ENCODE measurements at regions not wholly inside any gene's neighbourhood (a gene's known extent, or its start where the extent isn't known, plus 50 kb on each side); places are given as distances from the start of the nearest gene placed in this dataset.

DNA sequence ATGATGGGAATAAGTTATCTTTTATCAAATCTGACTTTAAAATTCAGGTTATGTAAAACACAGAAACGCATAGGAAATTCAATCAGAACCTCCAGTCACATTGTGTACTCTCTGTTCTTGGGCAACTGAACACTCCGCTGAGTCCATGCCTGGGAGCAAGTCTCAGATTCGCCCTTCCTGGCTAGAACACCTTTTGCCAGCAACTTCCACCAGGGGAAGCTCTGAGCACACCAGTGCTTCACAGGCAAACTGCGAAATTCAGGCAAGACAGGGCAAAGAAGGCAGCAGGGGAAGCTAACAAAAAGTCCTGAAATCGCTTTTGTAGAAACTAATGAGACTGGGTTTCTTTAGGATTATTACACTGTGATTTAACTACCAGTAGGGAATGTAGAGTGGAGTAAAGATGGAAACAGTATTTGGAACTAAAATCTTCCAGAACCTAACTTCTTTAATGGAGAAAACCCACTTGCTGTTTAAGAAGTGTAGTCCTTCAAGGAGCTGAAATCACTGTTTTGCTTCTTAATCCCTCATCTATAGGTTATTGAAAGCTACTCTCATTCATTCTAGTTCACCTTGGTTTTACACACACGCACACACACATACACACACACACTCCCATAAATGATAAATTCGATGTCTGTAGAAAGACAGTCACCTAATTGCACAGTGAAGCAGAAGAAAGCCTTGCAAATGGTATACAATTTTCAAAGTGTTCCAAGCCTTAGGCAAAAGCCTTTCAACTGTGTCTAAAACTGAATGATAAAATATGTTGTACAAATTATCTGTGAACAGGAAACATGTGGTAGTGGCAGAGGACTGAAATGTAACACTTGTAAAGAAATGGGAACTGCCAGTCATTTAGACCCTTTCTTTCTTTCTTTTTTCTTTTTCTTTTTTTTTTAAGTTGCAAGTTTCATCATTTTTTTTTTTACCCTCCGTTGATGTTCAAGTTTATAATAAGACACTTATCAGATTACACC is 214.5 kb downstream of the TMEM182 start:
- TF ChIP-seq, protein P1, sequence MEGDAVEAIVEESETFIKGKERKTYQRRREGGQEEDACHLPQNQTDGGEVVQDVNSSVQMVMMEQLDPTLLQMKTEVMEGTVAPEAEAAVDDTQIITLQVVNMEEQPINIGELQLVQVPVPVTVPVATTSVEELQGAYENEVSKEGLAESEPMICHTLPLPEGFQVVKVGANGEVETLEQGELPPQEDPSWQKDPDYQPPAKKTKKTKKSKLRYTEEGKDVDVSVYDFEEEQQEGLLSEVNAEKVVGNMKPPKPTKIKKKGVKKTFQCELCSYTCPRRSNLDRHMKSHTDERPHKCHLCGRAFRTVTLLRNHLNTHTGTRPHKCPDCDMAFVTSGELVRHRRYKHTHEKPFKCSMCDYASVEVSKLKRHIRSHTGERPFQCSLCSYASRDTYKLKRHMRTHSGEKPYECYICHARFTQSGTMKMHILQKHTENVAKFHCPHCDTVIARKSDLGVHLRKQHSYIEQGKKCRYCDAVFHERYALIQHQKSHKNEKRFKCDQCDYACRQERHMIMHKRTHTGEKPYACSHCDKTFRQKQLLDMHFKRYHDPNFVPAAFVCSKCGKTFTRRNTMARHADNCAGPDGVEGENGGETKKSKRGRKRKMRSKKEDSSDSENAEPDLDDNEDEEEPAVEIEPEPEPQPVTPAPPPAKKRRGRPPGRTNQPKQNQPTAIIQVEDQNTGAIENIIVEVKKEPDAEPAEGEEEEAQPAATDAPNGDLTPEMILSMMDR (IDR thresholded peaks at IDR 0.05), result peak in 3 of 4 experiments; percentile 10 to 35 (median 19)
- no peak for TF ChIP-seq POLR2A (IDR thresholded peaks at IDR 0.05)

Data from gastroesophageal sphincter (tissue), 3 donors.